Immature natural killer cell (primary cell): ENCODE measurements at regions not wholly inside any gene's neighbourhood (a gene's known extent, or its start where the extent isn't known, plus 50 kb on each side); places are given as distances from the start of the nearest gene placed in this dataset.

ENCODE experiments used
- DNase-seq, 3 donors: peaks; one replicate each; pipeline ENCODE4 v3.0.0; 2022; ENCODE audit warnings: mixed read lengths in 1 of 3
- H3K27ac Mint-ChIP-seq, 6 donors: one replicate each; pipeline ENCODE4 v1.8.0; 2020; ENCODE audit warnings: mixed read lengths in 6 of 6, mild to moderate bottlenecking in 5 of 6, inconsistent platforms in 4 of 6, moderate library complexity in 3 of 6
- H3K27me3 Mint-ChIP-seq, 3 donors: one replicate each; pipeline ENCODE4 v1.8.0; 2020 to 2021; ENCODE audit warnings: low read depth in 3 of 3, mild to moderate bottlenecking in 3 of 3, mixed read lengths in 3 of 3, moderate library complexity in 3 of 3, inconsistent platforms in 1 of 3
- H3K36me3 Mint-ChIP-seq, 3 donors: one replicate each; pipeline ENCODE4 v1.8.0; 2020; ENCODE audit warnings: mixed read lengths in 3 of 3, inconsistent platforms in 2 of 3, mild to moderate bottlenecking in 2 of 3
- H3K4me1 Mint-ChIP-seq, 2 donors: one replicate each; pipeline ENCODE4 v1.8.0; 2020; ENCODE audit warnings: inconsistent platforms in 2 of 2, mild to moderate bottlenecking in 2 of 2, mixed read lengths in 2 of 2, moderate library complexity in 1 of 2
- H3K4me3 Mint-ChIP-seq, 5 donors: one replicate each; pipeline ENCODE4 v1.8.0; 2020; ENCODE audit warnings: mild to moderate bottlenecking in 5 of 5, mixed read lengths in 5 of 5, inconsistent platforms in 3 of 5, moderate library complexity in 3 of 5
- H3K9me3 Mint-ChIP-seq, 6 donors: one replicate each; pipeline ENCODE4 v1.8.0; 2020; ENCODE audit warnings: mild to moderate bottlenecking in 6 of 6, mixed read lengths in 6 of 6, inconsistent platforms in 4 of 6, moderate library complexity in 3 of 6

DNA sequence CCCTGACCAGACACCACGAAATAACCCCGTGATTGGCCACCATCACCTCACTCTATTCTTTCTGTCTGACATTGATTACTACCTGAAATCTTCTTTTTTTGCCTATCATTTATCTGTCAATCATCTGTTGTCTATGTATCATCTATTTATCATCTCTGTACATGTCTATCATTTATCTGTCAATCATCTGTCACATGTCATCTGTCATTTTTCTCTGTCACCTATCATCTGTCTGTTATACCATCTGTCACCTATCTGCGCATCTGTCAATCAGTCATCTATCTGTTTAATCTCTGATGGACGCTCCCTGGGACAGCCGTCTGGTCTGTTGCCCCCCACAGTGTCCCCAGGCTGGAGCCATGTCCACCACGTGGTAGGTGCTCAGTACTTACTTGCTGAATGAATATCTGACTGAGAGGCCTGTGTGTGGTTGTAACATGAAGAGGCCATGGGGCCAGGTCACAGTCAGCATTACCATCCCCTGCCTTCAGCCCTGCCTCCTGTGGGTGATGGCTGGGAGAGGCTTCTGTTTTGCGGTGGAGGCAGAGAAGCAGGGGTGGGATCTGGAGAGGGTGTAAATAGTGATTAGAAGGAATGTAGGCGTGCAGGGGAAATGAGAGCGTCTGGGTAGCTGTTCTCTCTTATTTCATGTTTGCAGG lies 302.7 kb downstream of the QKI start:
- Mint-ChIP-seq H3K4me1 (peaks cover 44 to 53% of the 10 kb centered on the region in 2 donors), H3K27me3 (peaks cover 2 to 7% (median 2%) of the 10 kb centered on the region in 3 donors), H3K27ac (peak overlapping the region in 2 of 6 donors; percentile 31 to 54)

DNA sequence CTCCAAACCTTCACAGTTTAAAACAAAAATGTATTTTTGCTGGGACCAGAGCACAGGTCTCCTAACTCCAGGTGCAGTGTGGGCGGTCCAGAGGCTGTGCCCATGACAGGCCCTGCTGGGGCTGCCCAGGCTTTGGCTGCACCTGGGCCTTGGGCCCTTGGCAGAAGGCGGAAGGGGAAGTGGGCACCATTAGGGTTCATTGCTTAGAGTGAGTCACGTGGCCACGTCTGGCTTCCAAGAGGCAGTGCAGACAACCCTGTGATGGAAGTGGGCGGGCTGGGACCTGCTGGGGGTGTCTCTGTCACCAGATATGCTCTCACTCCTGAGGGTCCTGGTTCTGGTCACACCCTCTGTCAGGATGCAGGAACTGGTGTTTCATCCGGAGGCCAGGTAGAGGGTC lies 302.2 kb downstream of the QKI start:
- no peaks in the 10 kb centered on the region for H3K9me3 Mint-ChIP-seq
- H3K36me3 Mint-ChIP-seq = peaks cover 0 to 7% (median 0%) of the 10 kb centered on the region in 3 donors
- H3K27ac Mint-ChIP-seq = peak overlapping the region in 1 of 6 donors; percentile 54
- H3K4me3 Mint-ChIP-seq = no peak overlapping the region
- peaks cover 2 to 7% (median 2%) of the 10 kb centered on the region in 3 donors for H3K27me3 Mint-ChIP-seq
- DNase-seq = no peak
- H3K4me1 Mint-ChIP-seq = peaks cover 43 to 54% of the 10 kb centered on the region in 2 donors

More for the DNA sequence above, 302.7 kb downstream of the QKI start:
- Mint-ChIP-seq H3K4me3 (no peak overlapping the region), H3K36me3 (peaks cover 0 to 10% (median 0%) of the 10 kb centered on the region in 3 donors), H3K9me3 (no peaks in the 10 kb centered on the region)
- DNase-seq = no peak

DNA sequence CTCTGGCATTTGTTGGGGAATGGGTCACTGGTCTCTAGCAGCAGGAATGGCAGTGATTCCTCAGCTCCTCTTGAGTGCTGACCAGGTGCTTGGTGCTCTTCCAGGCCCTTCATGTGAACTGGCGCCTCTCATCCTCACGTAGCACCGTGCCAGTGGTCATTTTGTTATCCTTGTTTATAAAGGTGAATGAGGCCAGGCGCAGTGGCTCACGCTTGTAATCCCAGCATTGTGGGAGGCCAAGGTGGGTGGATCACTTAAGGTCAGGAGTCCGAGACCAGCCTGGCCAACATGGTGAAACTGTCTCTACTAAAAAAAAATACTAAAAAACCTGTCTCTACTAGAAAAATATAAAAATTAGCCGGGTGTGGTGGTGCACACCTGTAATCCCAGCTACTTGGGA lies 301.3 kb downstream of the QKI start:
- Mint-ChIP-seq H3K4me1 (peaks cover 44 to 54% of the 10 kb centered on the region in 2 donors), H3K27ac (no peak overlapping the region), H3K36me3 (peaks cover 0 to 6% (median 0%) of the 10 kb centered on the region in 3 donors), H3K9me3 (no peaks in the 10 kb centered on the region), H3K4me3 (no peak overlapping the region), H3K27me3 (peaks cover 2 to 7% (median 2%) of the 10 kb centered on the region in 3 donors)
- no peak for DNase-seq

DNA sequence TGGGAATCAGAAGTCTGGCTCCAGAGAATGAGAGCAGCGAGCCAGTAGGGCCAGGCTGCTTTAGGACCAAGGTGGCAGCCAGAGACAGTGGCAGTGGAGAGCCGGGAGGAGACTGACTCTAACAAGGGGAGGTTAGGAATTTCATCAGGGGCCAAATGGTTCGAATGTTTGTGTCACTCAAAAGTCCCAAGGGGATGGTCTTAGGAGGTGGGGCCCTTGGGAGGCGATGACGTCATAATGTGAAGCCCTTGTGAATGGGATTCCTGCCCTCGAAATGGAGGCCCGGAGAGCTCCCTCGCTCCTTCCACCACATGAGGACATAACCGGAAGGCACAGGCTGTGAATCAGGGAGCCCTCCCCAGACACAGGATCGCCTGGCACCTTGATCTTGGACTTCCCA lies 299.7 kb downstream of the QKI start:
- Mint-ChIP-seq H3K27ac (no peak overlapping the region), H3K4me3 (no peak overlapping the region)

DNA sequence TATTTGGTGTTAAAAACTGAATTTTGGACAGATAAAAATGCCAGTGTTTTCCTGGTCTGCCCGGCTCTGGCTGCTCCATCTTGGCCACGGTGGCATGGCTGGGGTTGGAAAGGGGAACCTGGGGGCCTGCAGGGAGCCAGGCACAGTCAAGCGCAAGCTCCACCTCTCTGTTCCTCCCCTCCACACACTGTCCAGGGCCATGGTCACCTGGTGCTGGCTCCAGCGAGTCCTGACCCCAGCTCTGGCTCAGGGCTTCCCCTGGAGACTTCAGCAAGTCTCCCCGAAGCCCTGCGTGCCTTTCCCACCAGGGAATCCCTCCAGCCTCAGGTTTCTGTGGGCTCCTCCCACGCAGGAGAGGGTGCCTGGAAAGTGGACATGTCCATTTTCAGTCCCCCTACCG lies 298.5 kb downstream of the QKI start:
- peak overlapping the region in 2 of 5 donors; percentile 67 to 71 for H3K4me3 Mint-ChIP-seq
- H3K9me3 Mint-ChIP-seq = no peaks in the 10 kb centered on the region
- H3K4me1 Mint-ChIP-seq = peaks cover 34 to 60% of the 10 kb centered on the region in 2 donors
- peak overlapping the region in 1 of 6 donors; percentile 77 for H3K27ac Mint-ChIP-seq
- peaks cover 0 to 6% (median 0%) of the 10 kb centered on the region in 3 donors for H3K36me3 Mint-ChIP-seq
- no peak for DNase-seq
- peaks cover 0 to 7% (median 2%) of the 10 kb centered on the region in 3 donors for H3K27me3 Mint-ChIP-seq

More for the DNA sequence above, 299.7 kb downstream of the QKI start:
- H3K36me3 Mint-ChIP-seq = peaks cover 0 to 6% (median 0%) of the 10 kb centered on the region in 3 donors
- no peaks in the 10 kb centered on the region for H3K9me3 Mint-ChIP-seq
- H3K4me1 Mint-ChIP-seq = peaks cover 35 to 60% of the 10 kb centered on the region in 2 donors
- peaks cover 2 to 9% (median 2%) of the 10 kb centered on the region in 3 donors for H3K27me3 Mint-ChIP-seq
- no peak for DNase-seq

DNA sequence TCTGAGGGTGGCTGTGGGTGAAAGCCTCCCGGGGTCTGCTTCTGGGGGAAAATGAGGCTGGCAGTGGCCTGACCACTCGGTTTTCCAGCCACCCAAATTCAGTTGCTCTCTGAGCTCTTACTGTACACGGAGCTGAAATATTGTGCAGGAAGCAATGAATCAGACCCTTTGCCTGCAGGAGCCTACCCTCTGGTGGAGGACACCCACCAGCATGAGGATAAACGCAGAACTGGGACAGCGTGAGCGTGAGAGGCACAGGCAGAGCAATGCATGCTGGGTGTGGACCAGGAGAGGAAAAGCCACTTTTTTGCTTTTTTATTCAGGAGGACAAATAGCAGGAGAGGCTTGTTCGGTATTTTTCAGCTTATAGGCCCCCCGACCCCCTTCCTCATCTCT lies 298.0 kb downstream of the QKI start:
- peak overlapping the region; percentile 33 to 71 (median 58) for H3K4me3 Mint-ChIP-seq
- peaks cover 0 to 7% (median 2%) of the 10 kb centered on the region in 3 donors for H3K27me3 Mint-ChIP-seq
- peaks cover 0 to 6% (median 0%) of the 10 kb centered on the region in 3 donors for H3K36me3 Mint-ChIP-seq
- peak overlapping the region in 4 of 6 donors; percentile 23 to 77 (median 54) for H3K27ac Mint-ChIP-seq
- no peak for DNase-seq
- H3K9me3 Mint-ChIP-seq = no peaks in the 10 kb centered on the region
- H3K4me1 Mint-ChIP-seq = peaks cover 38 to 62% of the 10 kb centered on the region in 2 donors

DNA sequence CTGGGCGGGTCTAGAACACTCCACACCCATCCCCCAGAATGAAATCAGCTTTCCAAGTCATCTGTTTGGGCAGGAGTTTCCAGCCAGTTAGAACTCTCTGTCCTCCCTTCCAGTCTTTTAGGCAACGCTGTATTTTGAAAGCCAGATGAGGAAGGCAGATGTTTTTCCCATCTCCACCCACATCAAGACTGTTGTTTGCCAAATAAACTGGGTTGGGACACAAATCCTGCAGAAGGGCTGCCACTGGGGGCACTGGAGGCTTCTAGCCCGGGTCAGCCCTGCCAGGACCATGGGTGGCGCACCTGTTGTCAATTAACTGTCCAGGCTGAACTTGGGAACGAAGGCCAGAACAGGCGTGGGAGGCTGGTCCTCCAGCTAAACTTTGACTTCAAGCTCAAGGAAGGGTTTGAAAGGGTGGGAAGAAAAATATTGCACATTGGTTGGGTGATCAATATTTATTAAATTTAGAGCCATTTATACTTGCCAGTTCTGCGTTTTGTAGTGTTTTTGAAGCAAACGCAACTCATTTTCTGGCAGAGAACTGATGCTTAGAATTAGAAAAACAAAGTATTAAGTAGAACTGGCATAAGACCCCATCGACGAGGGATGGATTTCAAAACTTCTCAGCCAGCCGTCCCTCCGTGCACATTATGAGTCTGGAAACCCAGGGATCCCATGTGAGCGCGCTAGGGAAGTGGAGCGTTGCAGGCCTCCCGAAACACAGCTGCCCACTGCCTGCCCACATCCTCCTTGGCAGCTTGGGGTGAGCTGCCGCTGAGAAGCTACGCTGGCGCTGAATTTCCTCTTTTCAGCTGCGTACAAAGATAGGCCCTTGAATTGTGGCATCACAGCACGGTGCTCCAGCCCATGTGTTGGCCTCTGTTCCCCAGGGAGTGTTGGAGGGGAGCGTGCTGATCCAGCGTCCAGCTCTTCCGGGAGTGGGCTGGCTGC lies 297.4 kb downstream of the QKI start:
- H3K4me3 Mint-ChIP-seq = peak overlapping the region; percentile 33 to 71 (median 58)
- H3K27ac Mint-ChIP-seq = peak overlapping the region in 3 of 6 donors; percentile 23 to 77 (median 73)
- peaks cover 0 to under 1% (median 0%) of the 10 kb centered on the region in 3 donors for H3K36me3 Mint-ChIP-seq
- H3K9me3 Mint-ChIP-seq = no peaks in the 10 kb centered on the region
- peak; percentile 31 to 38 (median 36) for DNase-seq
- H3K27me3 Mint-ChIP-seq = peaks cover 0 to 5% (median 0%) of the 10 kb centered on the region in 3 donors
- H3K4me1 Mint-ChIP-seq = peaks cover 43 to 63% of the 10 kb centered on the region in 2 donors

DNA sequence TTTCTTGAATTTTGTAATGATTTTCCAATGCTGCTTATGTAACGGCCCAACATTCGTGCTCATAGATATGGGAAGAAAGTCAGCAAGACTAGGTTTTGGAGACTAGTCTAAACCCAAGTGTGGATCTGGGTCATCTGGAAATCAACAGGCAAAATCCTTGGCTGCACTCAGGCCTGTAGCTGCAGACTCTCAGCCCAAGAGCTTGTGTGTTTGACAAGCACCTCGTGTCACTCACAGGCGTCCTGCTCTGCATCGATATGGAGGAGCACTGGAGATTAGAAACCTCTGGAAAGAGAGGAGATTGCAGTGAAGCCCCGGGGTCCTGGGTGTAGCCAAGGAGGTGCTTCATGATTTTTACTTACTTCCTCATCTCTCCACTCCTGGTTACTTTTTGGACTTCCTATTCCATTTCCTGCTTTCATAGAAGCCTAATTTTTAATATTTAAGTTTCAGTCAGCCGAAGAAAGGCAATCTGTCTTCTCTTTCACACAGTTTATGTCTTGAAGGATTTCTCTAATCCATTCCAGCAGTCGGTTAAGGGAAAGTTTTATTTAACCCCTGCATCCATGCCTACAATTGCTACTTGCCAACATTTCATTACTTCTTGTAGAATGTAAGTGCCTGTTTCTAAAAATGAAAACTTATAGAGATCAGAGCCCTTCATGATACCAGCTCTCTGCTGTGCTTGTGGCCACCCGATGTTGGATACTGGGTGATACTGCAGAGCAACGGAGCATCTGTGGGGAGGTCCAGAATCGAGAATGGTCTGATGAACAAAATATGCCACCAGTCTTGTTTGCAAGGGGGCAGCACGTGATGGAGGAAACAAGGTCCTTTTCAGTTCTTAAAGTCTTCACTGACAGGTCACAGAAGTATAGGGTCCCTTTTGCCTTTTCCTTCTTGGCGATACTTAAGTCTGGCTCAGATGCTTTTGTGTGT lies 296.3 kb downstream of the QKI start:
- Mint-ChIP-seq H3K27ac (peak overlapping the region in 2 of 6 donors; percentile 31 to 77), H3K36me3 (no peaks in the 10 kb centered on the region), H3K4me3 (peak overlapping the region in 3 of 5 donors; percentile 29 to 66 (median 40)), H3K9me3 (no peaks in the 10 kb centered on the region), H3K4me1 (peaks cover 47 to 68% of the 10 kb centered on the region in 2 donors), H3K27me3 (peaks cover 0 to 5% (median 0%) of the 10 kb centered on the region in 3 donors)
- no peak for DNase-seq

DNA sequence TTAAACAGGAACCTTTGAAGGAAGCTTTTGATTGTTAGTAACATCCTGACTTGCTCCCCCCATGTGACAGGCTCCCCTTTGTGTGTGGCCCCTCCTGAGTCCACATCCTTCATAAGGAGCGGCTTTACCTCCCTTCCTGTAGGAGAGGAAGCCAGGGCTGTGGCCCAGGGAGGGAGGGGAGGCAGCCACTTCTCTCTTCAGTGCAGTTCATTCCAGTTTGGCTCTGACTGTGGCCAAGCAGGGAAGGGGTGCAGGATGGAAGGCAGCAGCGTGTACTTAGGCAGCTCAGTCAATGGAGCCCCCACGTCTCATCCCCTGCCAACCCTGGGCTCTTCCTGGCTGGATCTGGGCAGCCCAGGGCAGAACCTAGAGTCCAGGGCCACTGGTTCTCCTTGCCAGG lies 295.2 kb downstream of the QKI start:
- H3K27me3 Mint-ChIP-seq = peaks cover 0 to 5% (median 0%) of the 10 kb centered on the region in 3 donors
- no peak overlapping the region for H3K4me3 Mint-ChIP-seq
- H3K36me3 Mint-ChIP-seq = no peaks in the 10 kb centered on the region
- no peak for DNase-seq
- H3K4me1 Mint-ChIP-seq = peaks cover 47 to 68% of the 10 kb centered on the region in 2 donors
- H3K9me3 Mint-ChIP-seq = no peaks in the 10 kb centered on the region
- no peak overlapping the region for H3K27ac Mint-ChIP-seq

DNA sequence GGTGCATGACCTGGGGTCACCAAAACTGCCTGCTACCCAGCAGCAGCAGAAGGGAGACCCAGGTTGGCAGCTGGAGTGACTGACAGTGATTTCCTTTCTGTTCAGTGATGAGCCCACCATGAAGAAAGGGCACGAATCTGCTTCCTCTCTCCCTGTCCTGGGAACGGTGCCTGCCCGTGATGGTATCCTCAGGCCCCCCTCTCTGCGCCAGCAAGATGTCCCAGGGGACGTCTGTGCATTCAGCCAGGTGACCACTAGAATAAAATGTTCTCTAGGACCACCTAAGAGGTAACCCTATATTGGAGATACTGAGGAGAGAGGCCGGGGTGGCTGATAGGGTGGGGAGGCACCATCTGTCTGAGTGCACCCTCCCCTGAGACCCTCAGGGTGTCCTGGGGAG lies 294.7 kb downstream of the QKI start:
- peaks cover 0 to 5% (median 0%) of the 10 kb centered on the region in 3 donors for H3K27me3 Mint-ChIP-seq
- H3K4me1 Mint-ChIP-seq = peaks cover 47 to 68% of the 10 kb centered on the region in 2 donors
- H3K27ac Mint-ChIP-seq = no peak overlapping the region
- no peaks in the 10 kb centered on the region for H3K9me3 Mint-ChIP-seq
- no peaks in the 10 kb centered on the region for H3K36me3 Mint-ChIP-seq
- H3K4me3 Mint-ChIP-seq = no peak overlapping the region
- no peak for DNase-seq

DNA sequence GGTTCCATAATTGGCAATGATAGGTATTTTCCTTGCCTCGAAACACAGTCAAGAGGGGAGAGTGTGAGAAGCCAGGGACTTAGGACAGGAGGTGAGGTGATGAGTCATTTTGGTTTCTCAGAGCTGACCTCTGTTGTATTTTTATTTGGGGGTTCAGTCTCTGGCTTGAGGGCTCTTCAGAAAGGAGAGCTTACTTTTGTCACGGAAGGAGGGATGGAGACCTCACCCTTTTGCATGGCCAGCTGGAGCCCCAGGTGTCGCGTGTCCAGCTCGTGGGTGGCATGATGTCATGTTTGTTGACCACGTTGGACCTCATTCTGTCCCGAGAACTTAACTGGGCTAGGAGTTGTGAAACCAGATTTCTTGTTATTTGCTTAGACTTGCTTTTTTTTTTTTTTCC lies 293.9 kb downstream of the QKI start:
- Mint-ChIP-seq H3K36me3 (no peaks in the 10 kb centered on the region), H3K4me1 (peaks cover 47 to 68% of the 10 kb centered on the region in 2 donors), H3K27me3 (peaks cover 0 to 5% (median 0%) of the 10 kb centered on the region in 3 donors), H3K27ac (no peak overlapping the region), H3K9me3 (no peaks in the 10 kb centered on the region), H3K4me3 (peak overlapping the region in 2 of 5 donors; percentile 73 to 74)
- DNase-seq = no peak

DNA sequence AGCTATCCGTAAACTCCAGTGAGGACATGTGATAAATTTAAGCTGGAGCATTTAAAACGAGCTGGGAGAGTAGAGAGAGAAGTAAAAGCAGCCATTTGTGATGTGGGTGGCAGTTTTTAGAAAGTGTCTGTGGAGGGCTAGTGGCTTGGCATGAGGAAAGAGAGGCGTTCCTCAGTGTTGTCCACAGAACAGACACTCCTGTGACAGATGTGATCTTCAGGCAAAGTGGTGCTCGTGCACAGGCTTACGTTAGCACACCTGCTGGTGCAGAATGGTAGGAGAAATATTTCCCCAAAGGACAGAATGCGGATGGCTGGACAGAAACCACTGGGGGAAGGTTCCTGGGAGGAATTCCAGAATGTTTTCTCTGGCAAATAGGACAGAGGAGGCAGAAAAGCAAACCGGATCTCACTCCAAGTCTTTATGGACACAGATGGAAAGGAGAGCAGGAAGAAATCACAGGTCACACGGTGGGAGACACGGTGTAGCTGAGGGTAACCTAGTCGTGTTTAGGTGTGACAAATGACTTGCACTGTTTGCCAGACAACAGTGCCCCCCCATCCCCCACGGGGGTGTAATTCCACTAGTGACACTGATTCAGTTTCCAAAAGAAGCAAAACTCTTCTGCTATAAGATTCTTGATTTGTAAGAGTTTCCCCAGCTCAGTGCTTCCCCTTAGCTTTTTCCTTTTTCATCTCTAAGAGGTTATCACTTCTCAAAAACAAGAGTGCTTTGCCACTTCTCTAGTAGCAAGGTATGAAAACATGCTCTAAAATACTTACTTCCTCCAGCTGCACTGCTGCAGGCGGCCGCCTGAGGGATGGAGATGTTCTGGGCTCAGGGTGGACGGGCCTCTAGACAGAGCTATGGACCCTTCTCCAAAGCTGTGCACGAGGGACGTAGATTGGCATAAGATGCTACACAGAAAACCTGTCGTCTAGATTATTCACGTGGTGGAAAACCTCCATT lies 293.2 kb downstream of the QKI start:
- Mint-ChIP-seq H3K27ac (peak overlapping the region in 3 of 6 donors; percentile 24 to 77 (median 54)), H3K9me3 (no peaks in the 10 kb centered on the region), H3K4me3 (peak overlapping the region; percentile 46 to 74 (median 73)), H3K27me3 (peaks cover 0 to 5% (median 0%) of the 10 kb centered on the region in 3 donors), H3K36me3 (no peaks in the 10 kb centered on the region), H3K4me1 (peaks cover 45 to 65% of the 10 kb centered on the region in 2 donors)
- peak in 2 of 3 donors; percentile 15 to 40 for DNase-seq
